ENCODE measurements at regions not wholly inside any gene's neighbourhood (a gene's known extent, or its start where the extent isn't known, plus 50 kb on each side); places are given as distances from the start of the nearest gene placed in this dataset.

- DNase-seq (no peak), ATAC-seq (ENCODE audit: poor library complexity) (no peak)
- H3K4me1 ChIP-seq (ENCODE audit: insufficient read depth, low read length) = no peaks in the 10 kb centered on the region
- no peaks in the 10 kb centered on the region for H3K27me3 Mint-ChIP-seq
- H3K27me3 ChIP-seq (ENCODE audit: control insufficient read depth in 1 of 2, insufficient read depth in 2 of 2, low read length in 2 of 2) = no peaks in the 10 kb centered on the region
- intact Hi-C loops (cut with DNase I, micrococcal nuclease) = no loop called here
- CTCF ChIA-PET = no interaction called here
- no peak overlapping the region for H3K27ac ChIP-seq (ENCODE audit: low read depth in 1 of 2, low read length in 2 of 2)
- H3K4me3 ChIP-seq (ENCODE audit: low read length) = no peak overlapping the region
- POLR2A ChIA-PET = no interaction called here
- H3K9me3 Mint-ChIP-seq = peaks cover 4% of the 10 kb centered on the region
- TF ChIP-seq CTCF (IDR thresholded peaks at IDR 0.05) = no peak
- H3K36me3 ChIP-seq (ENCODE audit: insufficient read depth, low read length) = no peaks in the 10 kb centered on the region
- no peak overlapping the region for H3K4me3 Mint-ChIP-seq
- H3K4me1 Mint-ChIP-seq (ENCODE audit: low read depth) = no peaks in the 10 kb centered on the region
- no peak overlapping the region for H3K27ac Mint-ChIP-seq
- H3K9me3 ChIP-seq (ENCODE audit: control insufficient read depth in 1 of 2, insufficient read depth in 1 of 2, low read length in 2 of 2) = peaks cover 0 to 5% of the 10 kb centered on the region in 2 experiments
- H3K36me3 Mint-ChIP-seq (ENCODE audit: low read depth) = no peaks in the 10 kb centered on the region
Measured at GRCh38 chr4:34953145-34953799, 1291.0 kb downstream of the ARAP2 start.

GRCh38 chr4:34964613-34965012 lies 1279.7 kb downstream of the ARAP2 start:
- no peak for ATAC-seq (ENCODE audit: poor library complexity)
- Histone ChIP-seq H3K9me3 (ENCODE audit: control insufficient read depth in 1 of 2, insufficient read depth in 1 of 2, low read length in 2 of 2) (no peaks in the 10 kb centered on the region), H3K4me3 (ENCODE audit: low read length) (no peak overlapping the region), H3K27me3 (ENCODE audit: control insufficient read depth in 1 of 2, insufficient read depth in 2 of 2, low read length in 2 of 2) (no peaks in the 10 kb centered on the region), H3K27ac (ENCODE audit: low read depth in 1 of 2, low read length in 2 of 2) (no peak overlapping the region), H3K36me3 (ENCODE audit: insufficient read depth, low read length) (no peaks in the 10 kb centered on the region), H3K4me1 (ENCODE audit: insufficient read depth, low read length) (no peaks in the 10 kb centered on the region)
- H3K36me3 Mint-ChIP-seq (ENCODE audit: low read depth) = no peaks in the 10 kb centered on the region
- CTCF ChIA-PET = no interaction called here
- no peak for DNase-seq
- POLR2A ChIA-PET = interaction anchor here (0.7 kb wide), 1 partner anchor 95 kb away, joined by 3 read pairs; no protein-coding TSS in a partner anchor
- H3K9me3 Mint-ChIP-seq = peaks cover 10% of the 10 kb centered on the region
- H3K4me3 Mint-ChIP-seq = no peak overlapping the region
- intact Hi-C loops (cut with DNase I, micrococcal nuclease) = no loop called here
- TF ChIP-seq CTCF (IDR thresholded peaks at IDR 0.05) = no peak
- H3K27me3 Mint-ChIP-seq = no peaks in the 10 kb centered on the region
- H3K27ac Mint-ChIP-seq = no peak overlapping the region
- H3K4me1 Mint-ChIP-seq (ENCODE audit: low read depth) = no peaks in the 10 kb centered on the region

GRCh38 chr4:34972189-34972588 lies 1272.1 kb downstream of the ARAP2 start:
- ChIA-PET POLR2A (no interaction called here), CTCF (no interaction called here)
- ATAC-seq (ENCODE audit: poor library complexity) = no peak
- TF ChIP-seq CTCF (IDR thresholded peaks at IDR 0.05) = no peak
- Mint-ChIP-seq H3K4me1 (ENCODE audit: low read depth) (no peaks in the 10 kb centered on the region), H3K27me3 (no peaks in the 10 kb centered on the region), H3K27ac (no peak overlapping the region), H3K36me3 (ENCODE audit: low read depth) (no peaks in the 10 kb centered on the region), H3K9me3 (peaks cover 7% of the 10 kb centered on the region), H3K4me3 (no peak overlapping the region)
- no peak overlapping the region for H3K27ac ChIP-seq (ENCODE audit: low read depth in 1 of 2, low read length in 2 of 2)
- intact Hi-C loops (cut with DNase I, micrococcal nuclease) = no loop called here
- H3K36me3 ChIP-seq (ENCODE audit: insufficient read depth, low read length) = no peaks in the 10 kb centered on the region
- no peaks in the 10 kb centered on the region for H3K27me3 ChIP-seq (ENCODE audit: control insufficient read depth in 1 of 2, insufficient read depth in 2 of 2, low read length in 2 of 2)
- no peak overlapping the region for H3K4me3 ChIP-seq (ENCODE audit: low read length)
- no peak for DNase-seq
- H3K9me3 ChIP-seq (ENCODE audit: control insufficient read depth in 1 of 2, insufficient read depth in 1 of 2, low read length in 2 of 2) = peaks cover 0 to 3% of the 10 kb centered on the region in 2 experiments
- no peaks in the 10 kb centered on the region for H3K4me1 ChIP-seq (ENCODE audit: insufficient read depth, low read length)
